Endothelial cell of umbilical vein (primary cell): ENCODE measurements at regions not wholly inside any gene's neighbourhood (a gene's known extent, or its start where the extent isn't known, plus 50 kb on each side); places are given as distances from the start of the nearest gene placed in this dataset.

ENCODE experiments used
- BruUV-seq: library from RNA; stranded (reverse); fragments of 400-500 nt; replicated peaks from 2 replicates; lab custom pipeline; 2021; lab: Mats Ljungman, UMichigan
- CTCF ChIA-PET: fragments of 300-600, 350-600 bp; sonication (Branson Sonifier 250); formaldehyde crosslinking; loops from one replicate; lab custom pipeline; 2021; ENCODE audit warnings: antibody characterized with exemption, inconsistent platforms; lab: Charles Lee
- POLR2A ChIA-PET: fragments of 300-600, 350-600 bp; sonication (Branson Sonifier 250); formaldehyde crosslinking; loops from one replicate; lab custom pipeline; 2021; ENCODE audit warnings: antibody characterized with exemption, inconsistent platforms; lab: Charles Lee
- DNase-seq: peaks from one replicate; pipeline ENCODE4 v3.0.0-alpha.2; 2011; ENCODE audit warnings: low read depth, low spot score
- FAIRE-seq: peaks from 2 replicates; lab custom pipeline; 2011; peaks lifted over from hg19 to GRCh38; lab: Jason Lieb, UNC
- H2AFZ ChIP-seq: 2 replicates; pipeline ENCODE4 v1.6.0; 2012; ENCODE audit warnings: low read depth, low read length, control low read depth, inconsistent platforms
- H3K27ac ChIP-seq: 2 replicates; pipeline ENCODE4 v1.5.1; 2011; ENCODE audit warnings: low read depth, mild to moderate bottlenecking, control low read depth, low read length, moderate library complexity; ENCODE audit not compliant: insufficient read depth
- H3K27me3 ChIP-seq, 2 experiments: 2 replicates each; pipeline versions ENCODE4 v1.6.0 to v1.6.1; 2011; ENCODE audit warnings: low read length in 2 of 2, mixed read lengths in 1 of 2; ENCODE audit not compliant: control insufficient read depth in 2 of 2, insufficient read depth in 2 of 2
- H3K36me3 ChIP-seq, 2 experiments: 2 replicates in 1 of 2; 3 replicates in 1 of 2; pipeline ENCODE4 v1.5.1; 2011; ENCODE audit warnings: low read length in 2 of 2, mild to moderate bottlenecking in 1 of 2, moderate library complexity in 1 of 2; ENCODE audit not compliant: control insufficient read depth in 2 of 2, insufficient read depth in 2 of 2; ENCODE audit errors: extremely low read depth in 1 of 2
- H3K4me1 ChIP-seq: 3 replicates; pipeline ENCODE4 v1.5.1; 2011; ENCODE audit warnings: mild to moderate bottlenecking, low read length; ENCODE audit not compliant: control insufficient read depth, insufficient read depth; ENCODE audit errors: extremely low read depth
- H3K4me2 ChIP-seq: 2 replicates; pipeline ENCODE4 v1.6.1; 2011; ENCODE audit warnings: low read length, control low read depth, mixed read lengths; ENCODE audit not compliant: insufficient read depth
- H3K4me3 ChIP-seq, 3 experiments: fragments of 200-600 bp in 1 of 3; sonication (generic), shearing (Covaris generic) in 1 of 3; replicated peaks in 1 of 3; 2 replicates each; pipeline ENCODE4 v1.5.1; 2011 to 2016; ENCODE audit warnings: control low read depth in 3 of 3, low read length in 3 of 3, mild to moderate bottlenecking in 2 of 3, inconsistent platforms in 1 of 3, low read depth in 1 of 3, moderate library complexity in 1 of 3; ENCODE audit not compliant: insufficient read depth in 1 of 3
- H3K79me2 ChIP-seq: 2 replicates; pipeline ENCODE4 v1.6.0; 2012; ENCODE audit warnings: low read length, inconsistent platforms; ENCODE audit not compliant: control insufficient read depth, insufficient read depth
- H3K9ac ChIP-seq: replicated peaks from 2 replicates; pipeline ENCODE3; 2011; ENCODE audit warnings: low read length, control low read depth; ENCODE audit not compliant: insufficient read depth; ENCODE audit errors: extremely low read depth
- H3K9me1 ChIP-seq: replicated peaks from 3 replicates; pipeline ENCODE4 v1.6.0; 2011; ENCODE audit warnings: mild to moderate bottlenecking, low read length; ENCODE audit not compliant: control insufficient read depth, insufficient read depth; ENCODE audit errors: extremely low read depth
- H3K9me3 ChIP-seq: replicated peaks from 2 replicates; pipeline ENCODE4 v1.5.1; 2012; ENCODE audit warnings: low read length, inconsistent platforms; ENCODE audit not compliant: control insufficient read depth, insufficient read depth
- H4K20me1 ChIP-seq: replicated peaks from 2 replicates; pipeline ENCODE3; 2011; ENCODE audit warnings: mild to moderate bottlenecking, low read length; ENCODE audit not compliant: control insufficient read depth, insufficient read depth; ENCODE audit errors: extremely low read depth
- EZH2 ChIP-seq: IDR thresholded peaks from 2 replicates; pipeline ENCODE4 v1.6.1; 2012; ENCODE audit warnings: borderline replicate concordance, low read depth, mild to moderate bottlenecking, moderate library complexity, low read length, inconsistent platforms; ENCODE audit not compliant: severe bottlenecking
- FOS ChIP-seq: IDR thresholded peaks from 2 replicates; pipeline ENCODE4 v1.6.1; 2011; ENCODE audit warnings: mild to moderate bottlenecking, low read length, moderate library complexity, borderline replicate concordance; ENCODE audit not compliant: insufficient read depth
- GATA2 ChIP-seq: IDR thresholded peaks from 2 replicates; pipeline ENCODE4 v1.7.0; 2011; ENCODE audit warnings: low read depth, mild to moderate bottlenecking, moderate library complexity, mixed read lengths, low read length; ENCODE audit not compliant: insufficient read length, insufficient read depth
- JUN ChIP-seq: IDR thresholded peaks from 2 replicates; pipeline ENCODE4 v1.6.1; 2011; ENCODE audit warnings: borderline replicate concordance, low read depth; ENCODE audit not compliant: insufficient read length, insufficient read depth
- MYC ChIP-seq: IDR thresholded peaks from one replicate; pipeline ENCODE4 v1.6.1; 2011; ENCODE audit warnings: mild to moderate bottlenecking, low read depth, low read length
- POLR2A ChIP-seq: IDR thresholded peaks from 2 replicates; pipeline ENCODE4 v1.6.1; 2012; ENCODE audit warnings: low read depth, mild to moderate bottlenecking, control low read depth, low read length
- POLR2AphosphoS5 ChIP-seq: IDR thresholded peaks from 2 replicates; pipeline ENCODE4 v1.6.1; 2012; ENCODE audit warnings: low read depth, mild to moderate bottlenecking, control low read depth, low read length, moderate library complexity; ENCODE audit not compliant: insufficient read depth
- dilution Hi-C: fragments of 300-500 bp; cut with MboI; formaldehyde crosslinking; loops from one replicate; pipeline ENCODE4 v1.15.0; 2019; ENCODE audit warnings: low sequenced_read_pairs; ENCODE audit not compliant: extremely low pct_ligation_motif_present
- intact Hi-C: fragments of 100-400 bp; cut with micrococcal nuclease; formaldehyde crosslinking; loops from one replicate; pipeline ENCODE4 v1.10.0; 2022
- TF ChIP-seq, protein P1 (sequence below): IDR thresholded peaks from 2 replicates; pipeline ENCODE4 v1.6.1; 2011; ENCODE audit not compliant: insufficient read depth, insufficient read length
- TF ChIP-seq, protein P2 (sequence below), 2 donors: IDR thresholded peaks; 1 replicate in 1 of 2; 2 replicates in 1 of 2; pipeline ENCODE4 v1.5.1; 2011; ENCODE audit warnings: low read length in 2 of 2, mild to moderate bottlenecking in 2 of 2, moderate library complexity in 2 of 2, control low read depth in 1 of 2, inconsistent platforms in 1 of 2, low read depth in 1 of 2; ENCODE audit not compliant: insufficient read depth in 1 of 2; ENCODE audit errors: extremely low read depth in 1 of 2

DNA sequence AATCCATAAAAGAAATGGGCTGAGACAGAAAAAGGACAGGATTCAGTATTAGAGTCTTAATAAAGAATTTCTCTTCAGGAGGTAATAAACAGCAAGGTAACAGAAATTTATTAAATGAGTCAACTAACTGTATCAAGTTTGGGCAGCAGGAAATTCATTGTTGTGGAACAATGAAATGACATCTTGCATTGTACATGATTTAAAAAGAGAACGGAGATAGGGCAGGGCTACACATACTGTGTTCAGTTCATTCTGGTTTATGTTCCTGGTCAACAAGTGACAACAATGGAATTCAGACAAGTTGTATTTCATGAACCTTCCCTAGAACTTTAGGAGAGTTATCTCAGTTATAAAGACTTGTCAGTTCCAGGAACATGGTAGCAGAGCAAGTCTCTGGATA, 961.3 kb downstream of the SOCS6 start:
- POLR2A ChIA-PET, result no interaction called here
- DNase-seq, result peak; percentile 72
- H3K27me3 ChIP-seq, result no peaks in the 10 kb centered on the region

DNA sequence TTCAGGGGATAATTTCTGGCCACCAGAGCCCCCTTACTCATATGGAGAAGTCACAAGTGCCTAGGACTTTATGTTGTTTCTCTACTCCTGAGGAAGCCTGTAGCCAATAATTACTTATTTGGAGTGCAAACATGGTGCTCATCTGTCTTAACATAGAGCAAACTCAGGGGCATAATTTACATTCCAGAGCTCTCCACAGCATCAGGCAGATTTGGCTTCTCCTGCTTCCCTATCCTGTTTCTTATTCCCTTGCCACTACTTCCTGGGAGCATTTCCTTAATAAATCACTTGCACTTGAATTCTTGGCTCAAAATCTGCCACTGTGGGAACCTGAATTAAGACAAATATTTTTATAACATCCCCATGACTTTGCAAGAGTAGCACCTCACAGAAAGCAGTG, 960.9 kb downstream of the SOCS6 start:
- H4K20me1 ChIP-seq, result no peaks in the 10 kb centered on the region
- ChIA-PET CTCF (interaction anchor here (1.4 to 1.5 kb wide), 2 partner anchors 17 to 51 kb away, joined by 3 to 5 read pairs; no protein-coding TSS in a partner anchor), POLR2A (no interaction called here)
- H3K27me3 ChIP-seq, result no peaks in the 10 kb centered on the region
- dilution Hi-C loops, result no loop called here
- no peaks in the 10 kb centered on the region for H3K9me3 ChIP-seq
- H3K4me2 ChIP-seq, result peak overlapping the region; percentile 16
- peaks cover 16% of the 10 kb centered on the region for H3K4me1 ChIP-seq
- BruUV-seq, result no TSS peak
- TF ChIP-seq MYC (no peak), GATA2 (no peak), POLR2AphosphoS5 (no peak), JUN (no peak), POLR2A (no peak), FOS (no peak), EZH2 (no peak)
- TF ChIP-seq, protein P1, sequence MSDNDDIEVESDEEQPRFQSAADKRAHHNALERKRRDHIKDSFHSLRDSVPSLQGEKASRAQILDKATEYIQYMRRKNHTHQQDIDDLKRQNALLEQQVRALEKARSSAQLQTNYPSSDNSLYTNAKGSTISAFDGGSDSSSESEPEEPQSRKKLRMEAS, result no peak
- TF ChIP-seq, protein P2, sequence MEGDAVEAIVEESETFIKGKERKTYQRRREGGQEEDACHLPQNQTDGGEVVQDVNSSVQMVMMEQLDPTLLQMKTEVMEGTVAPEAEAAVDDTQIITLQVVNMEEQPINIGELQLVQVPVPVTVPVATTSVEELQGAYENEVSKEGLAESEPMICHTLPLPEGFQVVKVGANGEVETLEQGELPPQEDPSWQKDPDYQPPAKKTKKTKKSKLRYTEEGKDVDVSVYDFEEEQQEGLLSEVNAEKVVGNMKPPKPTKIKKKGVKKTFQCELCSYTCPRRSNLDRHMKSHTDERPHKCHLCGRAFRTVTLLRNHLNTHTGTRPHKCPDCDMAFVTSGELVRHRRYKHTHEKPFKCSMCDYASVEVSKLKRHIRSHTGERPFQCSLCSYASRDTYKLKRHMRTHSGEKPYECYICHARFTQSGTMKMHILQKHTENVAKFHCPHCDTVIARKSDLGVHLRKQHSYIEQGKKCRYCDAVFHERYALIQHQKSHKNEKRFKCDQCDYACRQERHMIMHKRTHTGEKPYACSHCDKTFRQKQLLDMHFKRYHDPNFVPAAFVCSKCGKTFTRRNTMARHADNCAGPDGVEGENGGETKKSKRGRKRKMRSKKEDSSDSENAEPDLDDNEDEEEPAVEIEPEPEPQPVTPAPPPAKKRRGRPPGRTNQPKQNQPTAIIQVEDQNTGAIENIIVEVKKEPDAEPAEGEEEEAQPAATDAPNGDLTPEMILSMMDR (IDR thresholded peaks at IDR 0.05; ENCODE audit: extremely low read depth in 1 of 2, insufficient read depth in 1 of 2, low read depth in 1 of 2, low read length in 2 of 2), result no peak
- FAIRE-seq, result no peak
- intact Hi-C loops, result no loop called here
- no peaks in the 10 kb centered on the region for H3K9me1 ChIP-seq
- H3K4me3 ChIP-seq, result no peak overlapping the region
- no peak overlapping the region for H3K9ac ChIP-seq
- no peak for DNase-seq
- no peaks in the 10 kb centered on the region for H3K79me2 ChIP-seq
- H3K27ac ChIP-seq, result no peak overlapping the region
- H3K36me3 ChIP-seq, result no peaks in the 10 kb centered on the region
- H2AFZ ChIP-seq, result no peak overlapping the region

More for the DNA sequence above, 961.3 kb downstream of the SOCS6 start:
- dilution Hi-C loops, result no loop called here
- no peak for FAIRE-seq
- H2AFZ ChIP-seq, result peak overlapping the region; percentile 31
- no peaks in the 10 kb centered on the region for H3K9me1 ChIP-seq
- H4K20me1 ChIP-seq, result no peaks in the 10 kb centered on the region
- no peak overlapping the region for H3K9ac ChIP-seq
- intact Hi-C loops, result no loop called here
- H3K4me1 ChIP-seq, result peaks cover 16% of the 10 kb centered on the region
- CTCF ChIA-PET, result no interaction called here
- no peaks in the 10 kb centered on the region for H3K9me3 ChIP-seq
- no peaks in the 10 kb centered on the region for H3K36me3 ChIP-seq
- TF ChIP-seq, protein P2 (IDR thresholded peaks at IDR 0.05; ENCODE audit: extremely low read depth in 1 of 2, insufficient read depth in 1 of 2, low read depth in 1 of 2, low read length in 2 of 2), result no peak
- TF ChIP-seq JUN, result peak; percentile 12
- no TSS peak for BruUV-seq
- H3K79me2 ChIP-seq, result no peaks in the 10 kb centered on the region
- peak overlapping the region; percentile 16 for H3K4me2 ChIP-seq
- H3K4me3 ChIP-seq, result no peak overlapping the region
- peak overlapping the region; percentile 22 for H3K27ac ChIP-seq
